Bronchial epithelial cell (primary cell): ENCODE measurements at regions not wholly inside any gene's neighbourhood (a gene's known extent, or its start where the extent isn't known, plus 50 kb on each side); places are given as distances from the start of the nearest gene placed in this dataset.

Experiments used
- DNase-seq: peaks from one replicate; pipeline ENCODE4 v3.0.0-alpha.2; 2010; ENCODE audit warnings: low read depth
- FAIRE-seq: peaks from 2 replicates; lab custom pipeline; 2011; peaks lifted over from hg19 to GRCh38; lab: Jason Lieb, UNC
- H3K27me3 ChIP-seq: 2 replicates; pipeline ENCODE4 v1.5.1; 2011; ENCODE audit warnings: low read length; ENCODE audit not compliant: control insufficient read depth, insufficient read depth
- H3K36me3 ChIP-seq: 2 replicates; pipeline ENCODE4 v1.5.1; 2011; ENCODE audit warnings: low read length; ENCODE audit not compliant: control insufficient read depth, insufficient read depth
- H3K4me3 ChIP-seq: 2 replicates; pipeline ENCODE4 v1.5.1; 2011; ENCODE audit warnings: mild to moderate bottlenecking, low read depth, low read length, control low read depth
- TF ChIP-seq, protein P1 (sequence below): IDR thresholded peaks from 2 replicates; pipeline ENCODE4 v1.5.1; 2011; ENCODE audit warnings: mild to moderate bottlenecking, moderate library complexity, low read length, control low read depth, inconsistent platforms; ENCODE audit not compliant: insufficient read depth, severe bottlenecking

DNA sequence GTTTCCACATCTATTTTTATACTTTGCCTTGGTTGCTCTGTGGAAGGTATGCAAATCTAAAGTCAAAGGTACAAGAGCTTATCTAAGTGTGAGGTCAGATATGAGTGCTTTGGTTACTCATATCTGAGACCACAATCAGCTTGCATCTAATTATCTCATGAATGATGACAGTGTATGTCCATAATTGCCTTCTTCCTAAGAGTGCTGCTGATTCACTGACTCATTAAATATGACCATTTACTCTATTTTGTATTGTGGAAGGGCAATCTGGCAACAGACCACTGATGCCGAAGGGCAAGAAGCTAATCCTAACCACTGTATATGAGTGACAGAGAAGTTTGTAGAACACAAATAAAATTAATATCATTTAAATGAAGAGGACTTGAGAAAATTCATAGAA, 1190.2 kb upstream of the AGA start:
- Histone ChIP-seq H3K4me3 (no peak overlapping the region), H3K36me3 (no peaks in the 10 kb centered on the region), H3K27me3 (no peaks in the 10 kb centered on the region)
- FAIRE-seq (no peak), DNase-seq (no peak)
- TF ChIP-seq, protein P1, sequence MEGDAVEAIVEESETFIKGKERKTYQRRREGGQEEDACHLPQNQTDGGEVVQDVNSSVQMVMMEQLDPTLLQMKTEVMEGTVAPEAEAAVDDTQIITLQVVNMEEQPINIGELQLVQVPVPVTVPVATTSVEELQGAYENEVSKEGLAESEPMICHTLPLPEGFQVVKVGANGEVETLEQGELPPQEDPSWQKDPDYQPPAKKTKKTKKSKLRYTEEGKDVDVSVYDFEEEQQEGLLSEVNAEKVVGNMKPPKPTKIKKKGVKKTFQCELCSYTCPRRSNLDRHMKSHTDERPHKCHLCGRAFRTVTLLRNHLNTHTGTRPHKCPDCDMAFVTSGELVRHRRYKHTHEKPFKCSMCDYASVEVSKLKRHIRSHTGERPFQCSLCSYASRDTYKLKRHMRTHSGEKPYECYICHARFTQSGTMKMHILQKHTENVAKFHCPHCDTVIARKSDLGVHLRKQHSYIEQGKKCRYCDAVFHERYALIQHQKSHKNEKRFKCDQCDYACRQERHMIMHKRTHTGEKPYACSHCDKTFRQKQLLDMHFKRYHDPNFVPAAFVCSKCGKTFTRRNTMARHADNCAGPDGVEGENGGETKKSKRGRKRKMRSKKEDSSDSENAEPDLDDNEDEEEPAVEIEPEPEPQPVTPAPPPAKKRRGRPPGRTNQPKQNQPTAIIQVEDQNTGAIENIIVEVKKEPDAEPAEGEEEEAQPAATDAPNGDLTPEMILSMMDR, result no peak

DNA sequence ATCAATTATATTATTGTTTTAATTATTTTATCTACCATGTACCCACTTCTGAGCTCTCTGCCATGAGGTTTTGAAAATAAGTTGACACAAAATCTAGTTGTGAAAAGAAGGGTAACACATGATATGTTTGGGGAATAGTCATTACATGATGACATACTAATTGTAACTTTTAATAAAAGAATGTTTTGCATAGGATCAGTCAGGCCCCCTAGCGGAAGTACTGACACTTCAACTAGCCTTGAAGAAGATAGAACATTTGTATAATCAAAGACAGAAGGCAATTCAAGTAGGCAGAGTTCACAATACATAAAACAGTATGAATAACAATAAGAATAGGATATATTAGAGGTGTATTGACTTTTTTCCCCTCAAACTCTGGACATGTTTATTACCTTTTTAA, 1191.0 kb upstream of the AGA start:
- no peak overlapping the region for H3K4me3 ChIP-seq
- H3K36me3 ChIP-seq, result no peaks in the 10 kb centered on the region
- TF ChIP-seq, protein P1, result no peak
- no peak for DNase-seq
- no peak for FAIRE-seq
- H3K27me3 ChIP-seq, result no peaks in the 10 kb centered on the region

DNA sequence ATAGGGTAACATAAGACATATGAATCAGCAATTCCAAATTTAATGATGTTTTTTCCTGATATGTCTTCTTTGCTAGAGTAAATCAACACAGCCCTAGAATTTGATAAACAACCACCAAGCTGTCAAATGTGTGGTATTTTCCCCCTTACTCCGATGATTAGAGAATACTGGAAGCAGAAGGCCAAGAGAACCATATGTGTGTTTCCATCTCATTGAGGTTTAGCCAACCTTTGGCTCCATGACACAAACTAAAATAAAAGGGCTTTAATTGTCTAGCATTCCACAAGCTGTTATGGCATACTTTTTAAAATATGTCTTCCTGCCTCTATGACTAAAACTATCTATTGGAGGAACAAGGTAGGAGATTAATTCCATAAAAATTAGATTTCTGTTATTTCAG, 1222.4 kb upstream of the AGA start:
- FAIRE-seq (no peak), DNase-seq (no peak)
- TF ChIP-seq, protein P1, result no peak
- Histone ChIP-seq H3K36me3 (no peaks in the 10 kb centered on the region), H3K27me3 (no peaks in the 10 kb centered on the region), H3K4me3 (no peak overlapping the region)

DNA sequence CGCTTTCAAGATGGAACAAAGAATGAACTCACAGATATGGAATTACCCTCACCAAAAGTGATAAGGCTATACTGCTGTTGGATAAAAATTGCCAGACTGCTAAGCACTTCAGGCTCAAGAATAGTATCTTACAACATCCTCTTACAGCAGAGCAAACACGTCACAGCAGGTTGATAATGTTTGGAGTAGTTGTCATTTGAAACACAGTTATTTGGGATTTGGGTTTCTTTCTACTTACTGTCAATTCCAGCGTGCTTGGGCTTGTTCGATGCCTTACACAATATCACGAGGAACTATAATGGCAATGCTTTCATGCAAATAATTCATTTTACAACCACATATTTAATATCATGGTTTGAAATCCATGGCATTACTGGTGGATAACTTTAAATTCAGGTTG, 1223.7 kb upstream of the AGA start:
- TF ChIP-seq, protein P1, result no peak
- H3K36me3 ChIP-seq, result no peaks in the 10 kb centered on the region
- FAIRE-seq, result no peak
- H3K27me3 ChIP-seq, result no peaks in the 10 kb centered on the region
- no peak overlapping the region for H3K4me3 ChIP-seq
- peak; percentile 35 for DNase-seq

DNA sequence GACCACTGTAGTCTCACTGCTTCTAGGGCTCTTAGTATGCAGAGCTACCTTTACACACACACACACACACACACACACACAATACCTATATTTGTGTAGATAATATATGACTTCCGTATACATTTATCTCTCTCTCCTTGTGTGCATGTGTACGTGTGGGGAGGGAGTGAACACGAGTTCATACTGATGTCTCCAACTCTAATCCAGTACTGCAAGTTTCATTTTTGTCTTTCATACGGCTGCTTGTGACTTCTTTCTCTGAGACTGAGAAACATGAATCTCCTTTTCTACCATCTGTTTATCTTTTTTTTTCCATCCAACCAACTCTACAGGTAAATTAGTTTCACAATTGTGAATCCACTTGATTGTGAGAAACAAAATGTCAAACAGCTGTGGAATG, 1229.5 kb upstream of the AGA start:
- H3K4me3 ChIP-seq, result no peak overlapping the region
- TF ChIP-seq, protein P1, result no peak
- H3K27me3 ChIP-seq, result no peaks in the 10 kb centered on the region
- FAIRE-seq (no peak), DNase-seq (no peak)
- no peaks in the 10 kb centered on the region for H3K36me3 ChIP-seq

DNA sequence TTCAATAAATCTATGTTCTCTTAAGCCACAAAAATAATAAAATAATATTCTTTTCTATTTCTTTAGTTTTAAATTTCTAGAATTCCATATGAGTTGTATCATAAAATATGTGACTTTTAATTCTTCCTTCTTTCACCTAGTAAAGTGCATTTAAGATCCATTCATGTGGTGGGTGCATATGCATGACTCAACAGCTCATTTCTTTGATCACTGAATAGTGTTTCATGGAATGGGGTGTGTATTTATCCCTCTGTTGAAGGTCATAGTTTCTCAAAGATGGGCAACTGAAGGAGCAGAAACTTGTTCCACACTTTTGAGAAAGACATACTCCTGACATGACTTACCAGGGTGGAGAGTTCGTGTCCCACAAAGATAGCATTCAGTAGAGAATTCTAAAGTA, 1230.3 kb upstream of the AGA start:
- no peak overlapping the region for H3K4me3 ChIP-seq
- TF ChIP-seq, protein P1, result no peak
- FAIRE-seq (no peak), DNase-seq (no peak)
- H3K27me3 ChIP-seq, result no peaks in the 10 kb centered on the region
- H3K36me3 ChIP-seq, result no peaks in the 10 kb centered on the region
